ENCODE measurements at regions not wholly inside any gene's neighbourhood (a gene's known extent, or its start where the extent isn't known, plus 50 kb on each side); places are given as distances from the start of the nearest gene placed in this dataset.

GRCh38 chr13:108437496-108437895 lies 168.0 kb downstream of the TNFSF13B start:
- DNase-seq, result no peak

- DNase-seq, result no peak
Measured at GRCh38 chr13:108439556-108439955, 170.0 kb downstream of the TNFSF13B start.

GRCh38 chr13:108444448-108444847 lies 174.9 kb downstream of the TNFSF13B start:
- no peak for DNase-seq

GRCh38 chr13:108448891-108449290 lies 179.4 kb downstream of the TNFSF13B start:
- DNase-seq, result no peak

GRCh38 chr13:108451121-108451520 lies 178.3 kb upstream of the MYO16 start:
- no peak for DNase-seq

- no peak for DNase-seq
Measured at GRCh38 chr13:108455320-108455719, 174.1 kb upstream of the MYO16 start.

GRCh38 chr13:108460043-108460442 lies 169.4 kb upstream of the MYO16 start:
- DNase-seq, result no peak

- no peak for DNase-seq
Measured at GRCh38 chr13:108460746-108461145, 168.7 kb upstream of the MYO16 start.

GRCh38 chr13:108463340-108463739 lies 166.1 kb upstream of the MYO16 start:
- no peak for DNase-seq

- DNase-seq, result no peak
Measured at GRCh38 chr13:108470921-108471320, 158.5 kb upstream of the MYO16 start.

- DNase-seq, result no peak
Measured at GRCh38 chr13:108475181-108475580, 154.2 kb upstream of the MYO16 start.

GRCh38 chr13:108477376-108477775 lies 152.0 kb upstream of the MYO16 start:
- DNase-seq, result no peak

GRCh38 chr13:108478179-108478578 lies 151.2 kb upstream of the MYO16 start:
- no peak for DNase-seq

- no peak for DNase-seq
Measured at GRCh38 chr13:108483981-108484380, 145.4 kb upstream of the MYO16 start.

GRCh38 chr13:108486096-108486495 lies 143.3 kb upstream of the MYO16 start:
- no peak for DNase-seq

- no peak for DNase-seq
Measured at GRCh38 chr13:108494991-108495645, 134.3 kb upstream of the MYO16 start.

GRCh38 chr13:108495646-108496361 lies 133.6 kb upstream of the MYO16 start:
- peak; percentile 13 for DNase-seq

GRCh38 chr13:108496362-108497210 lies 132.8 kb upstream of the MYO16 start:
- DNase-seq, result no peak

- no peak for DNase-seq
Measured at GRCh38 chr13:108500711-108501110, 128.7 kb upstream of the MYO16 start.

GRCh38 chr13:108508263-108508662 lies 121.1 kb upstream of the MYO16 start:
- DNase-seq, result no peak

- DNase-seq, result no peak
Measured at GRCh38 chr13:108525827-108526226, 103.6 kb upstream of the MYO16 start.

- no peak for DNase-seq
Measured at GRCh38 chr13:108526286-108526685, 103.1 kb upstream of the MYO16 start.

GRCh38 chr13:108527844-108528243 lies 101.6 kb upstream of the MYO16 start:
- DNase-seq, result no peak

GRCh38 chr13:108528303-108528702 lies 101.1 kb upstream of the MYO16 start:
- DNase-seq, result no peak
